GM12873 (cell line): ENCODE measurements at regions not wholly inside any gene's neighbourhood (a gene's known extent, or its start where the extent isn't known, plus 50 kb on each side); places are given as distances from the start of the nearest gene placed in this dataset.

Source experiments
- CTCF ChIP-seq: IDR thresholded peaks from 2 replicates; pipeline ENCODE4 v1.5.1; 2012; ENCODE audit warnings: low read depth, mild to moderate bottlenecking, moderate library complexity, low read length, control low read depth; ENCODE audit not compliant: insufficient read depth; ENCODE audit errors: missing control alignments

GRCh38 chr6:24064106-24064505 is 61.9 kb upstream of the NRSN1 start:
- peak; percentile 37 for TF ChIP-seq CTCF

GRCh38 chr6:24064832-24065231 is 61.2 kb upstream of the NRSN1 start:
- no peak for TF ChIP-seq CTCF

- TF ChIP-seq CTCF, result no peak
Observed at GRCh38 chr6:24069526-24069925, 56.5 kb upstream of the NRSN1 start.

GRCh38 chr6:24072038-24072746 is 53.8 kb upstream of the NRSN1 start:
- TF ChIP-seq CTCF, result no peak

DNA sequence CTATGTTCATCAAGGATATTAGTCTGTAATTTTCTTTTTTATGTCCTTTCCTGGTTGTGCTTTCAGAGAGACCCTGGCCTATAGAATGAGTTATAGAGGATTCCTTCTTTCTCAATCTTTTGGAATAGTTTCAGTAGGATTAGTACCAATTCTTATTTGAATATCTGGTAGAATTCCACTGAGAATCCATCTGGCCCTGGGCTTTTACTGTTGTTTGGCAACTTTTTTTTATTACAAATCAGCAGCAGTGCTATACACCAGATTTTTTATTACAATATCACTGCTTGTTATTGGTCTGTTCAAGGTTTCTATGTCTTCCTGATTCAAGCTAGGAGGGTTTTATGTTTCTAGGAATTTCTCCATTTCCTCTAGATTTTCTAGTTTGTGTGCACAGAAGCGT is 50.0 kb upstream of the NRSN1 start:
- no peak for TF ChIP-seq CTCF
